HCT116 (cell line): ENCODE measurements at regions not wholly inside any gene's neighbourhood (a gene's known extent, or its start where the extent isn't known, plus 50 kb on each side); places are given as distances from the start of the nearest gene placed in this dataset.

Experiments used
- ATAC-seq: fragments of 200-7000 bp; cut with Tn5 transposase; 2 replicates; pipeline ENCODE4 v1.9.1; 2020; ENCODE audit warnings: mild to moderate bottlenecking, moderate library complexity
- BruUV-seq: library from RNA; stranded (reverse); fragments of 400-500 nt; replicated peaks from 2 replicates; lab custom pipeline; 2021; lab: Mats Ljungman, UMichigan
- CTCF ChIA-PET: fragments of 300-600 bp; sonication (Branson Sonifier 250); formaldehyde crosslinking; loops from one replicate; lab custom pipeline; 2021; ENCODE audit warnings: antibody characterized with exemption; lab: Charles Lee
- POLR2A ChIA-PET: fragments of 300-600, 350-600 bp; sonication (Branson Sonifier 250); formaldehyde crosslinking; loops from one replicate; lab custom pipeline; 2021; ENCODE audit warnings: antibody characterized with exemption; lab: Charles Lee
- RAD21 ChIA-PET, 2 experiments: fragments of 300-600 bp; sonication (Branson Sonifier 250); formaldehyde crosslinking; loops; one replicate each; lab custom pipeline; 2023; ENCODE audit warnings: low total read pairs in 2 of 2; ENCODE audit not compliant: uncharacterized antibody in 2 of 2, unreplicated experiment in 2 of 2, low non-redundant PET in 1 of 2; lab: Charles Lee
- DNase-seq: peaks from one replicate; pipeline ENCODE4 v3.0.0-alpha.2; 2010; ENCODE audit warnings: low read depth, low spot score
- H2AFZ ChIP-seq: fragments of 200-600 bp; shearing (Covaris generic), sonication (generic); 2 replicates; pipeline ENCODE4 v1.6.1; 2017; ENCODE audit warnings: low read depth, mixed run types, mixed read lengths, antibody characterized with exemption, low read length; ENCODE audit not compliant: poor library complexity, severe bottlenecking
- H3K27ac ChIP-seq: 2 replicates; pipeline ENCODE4 v1.5.1; 2012; ENCODE audit warnings: low read depth, low read length
- H3K27me3 ChIP-seq: fragments of 200-600 bp; sonication (generic); 2 replicates; pipeline ENCODE4 v1.6.1; 2016; ENCODE audit warnings: mixed run types, low read length, mixed read lengths; ENCODE audit not compliant: insufficient read depth
- H3K36me3 ChIP-seq, 2 experiments: fragments of 200-500 bp in 1 of 2; fragments of 200-600 bp in 1 of 2; sonication (Bioruptor generic) in 1 of 2; sonication (generic) in 1 of 2; 2 replicates each; pipeline versions ENCODE4 v1.5.1 to v1.6.1; 2014 to 2016; ENCODE audit warnings: low read length in 2 of 2, inconsistent platforms in 1 of 2, mixed read lengths in 1 of 2, mixed run types in 1 of 2; ENCODE audit not compliant: insufficient read depth in 2 of 2, control insufficient read depth in 1 of 2
- H3K4me1 ChIP-seq, 2 experiments: fragments of 200-600 bp in 1 of 2; sonication (generic) in 1 of 2; 2 replicates each; pipeline versions ENCODE4 v1.5.1 to v1.6.1; 2012 to 2017; ENCODE audit warnings: low read length in 2 of 2, inconsistent platforms in 1 of 2, mild to moderate bottlenecking in 1 of 2, mixed read lengths in 1 of 2, mixed run types in 1 of 2, moderate library complexity in 1 of 2; ENCODE audit not compliant: insufficient read depth in 2 of 2, control insufficient read depth in 1 of 2
- H3K4me2 ChIP-seq: fragments of 200-600 bp; sonication (generic); 2 replicates; pipeline ENCODE4 v1.6.1; 2017; ENCODE audit warnings: mixed run types, low read length, mixed read lengths
- H3K4me3 ChIP-seq, 2 experiments: fragments of 200-600 bp in 1 of 2; sonication (generic) in 1 of 2; replicated peaks in 1 of 2; 2 replicates each; pipeline ENCODE4 v1.5.1; 2011 to 2016; ENCODE audit warnings: low read length in 2 of 2, control low read depth in 1 of 2, low read depth in 1 of 2, mild to moderate bottlenecking in 1 of 2, mixed read lengths in 1 of 2, mixed run types in 1 of 2
- H3K79me2 ChIP-seq: fragments of 200-600 bp; sonication (generic); 2 replicates; pipeline ENCODE4 v1.6.1; 2017; ENCODE audit warnings: mild to moderate bottlenecking, mixed run types, low read length, moderate library complexity, mixed read lengths; ENCODE audit not compliant: insufficient read depth
- H3K9ac ChIP-seq: fragments of 200-600 bp; sonication (generic); 2 replicates; pipeline ENCODE4 v1.6.1; 2016; ENCODE audit warnings: low read length, mixed read lengths
- H3K9me2 ChIP-seq: fragments of 200-600 bp; sonication (generic), shearing (Covaris generic); 2 replicates; pipeline ENCODE4 v1.6.1; 2017; ENCODE audit warnings: mixed run types, mild to moderate bottlenecking, moderate library complexity; ENCODE audit not compliant: insufficient read depth
- H3K9me3 ChIP-seq, 2 experiments: fragments of 200-500 bp in 1 of 2; fragments of 200-600 bp in 1 of 2; sonication (Bioruptor generic) in 1 of 2; sonication (generic) in 1 of 2; 2 replicates each; pipeline ENCODE4 v1.6.1; 2014 to 2017; ENCODE audit warnings: low read length in 2 of 2, mixed read lengths in 2 of 2, inconsistent platforms in 1 of 2, low read depth in 1 of 2, mild to moderate bottlenecking in 1 of 2, mixed run types in 1 of 2, moderate library complexity in 1 of 2; ENCODE audit not compliant: control insufficient read depth in 1 of 2, insufficient read depth in 1 of 2
- H4K20me1 ChIP-seq: fragments of 200-600 bp; sonication (generic), shearing (Covaris generic); 2 replicates; pipeline ENCODE4 v1.6.1; 2017; ENCODE audit warnings: mixed run types, mild to moderate bottlenecking, moderate library complexity; ENCODE audit not compliant: insufficient read depth
- CBX3 ChIP-seq: IDR thresholded peaks from 2 replicates; pipeline ENCODE4 v1.6.1; 2012; ENCODE audit warnings: low read depth
- EGR1 ChIP-seq: IDR thresholded peaks from 2 replicates; pipeline ENCODE4 v1.6.1; 2012; ENCODE audit warnings: low read depth
- ELF1 ChIP-seq: IDR thresholded peaks from 2 replicates; pipeline ENCODE4 v1.6.1; 2012; ENCODE audit warnings: low read depth, borderline replicate concordance
- EZH2 ChIP-seq: fragments of 200-600 bp; sonication (generic); IDR thresholded peaks from 2 replicates; pipeline ENCODE4 v1.6.1; 2017; ENCODE audit warnings: antibody characterized with exemption, mixed run types
- FOSL1 ChIP-seq: IDR thresholded peaks from 2 replicates; pipeline ENCODE4 v1.6.1; 2012; ENCODE audit warnings: low read depth
- POLR2A ChIP-seq: IDR thresholded peaks from 2 replicates; pipeline ENCODE4 v1.7.0; 2011; ENCODE audit warnings: borderline replicate concordance; ENCODE audit not compliant: insufficient read depth, insufficient read length; ENCODE audit errors: extremely low read depth
- RAD21 ChIP-seq: IDR thresholded peaks from 2 replicates; pipeline ENCODE4 v1.6.1; 2012; ENCODE audit warnings: low read depth, mild to moderate bottlenecking
- SIN3A ChIP-seq: IDR thresholded peaks from 2 replicates; pipeline ENCODE4 v1.6.1; 2012; ENCODE audit warnings: low read depth
- SRF ChIP-seq: IDR thresholded peaks from 2 replicates; pipeline ENCODE4 v1.6.1; 2012; ENCODE audit warnings: low read depth
- TCF7L2 ChIP-seq: IDR thresholded peaks from 2 replicates; pipeline ENCODE4 v1.7.0; 2011; ENCODE audit warnings: borderline replicate concordance, inconsistent platforms; ENCODE audit not compliant: insufficient read depth, insufficient read length; ENCODE audit errors: extremely low read depth
- YY1 ChIP-seq: IDR thresholded peaks from 2 replicates; pipeline ENCODE4 v1.6.1; 2011; ENCODE audit warnings: low read length, low read depth, moderate library complexity, mild to moderate bottlenecking; ENCODE audit not compliant: insufficient replicate concordance; ENCODE audit errors: extremely low read depth
- ZNF274 ChIP-seq: fragments of 200-500 bp; sonication (Bioruptor generic); IDR thresholded peaks from 2 replicates; pipeline ENCODE4 v1.6.1; 2014; ENCODE audit warnings: mild to moderate bottlenecking, low read depth, low read length, inconsistent platforms
- intact Hi-C: fragments of 100-400 bp; cut with micrococcal nuclease; formaldehyde crosslinking; loops from 2 replicates; pipeline ENCODE4 v1.10.0; 2022
- TF ChIP-seq, protein P1 (sequence below): IDR thresholded peaks from 2 replicates; pipeline ENCODE4 v1.6.1; 2012
- TF ChIP-seq, protein P2 (sequence below): IDR thresholded peaks from 2 replicates; pipeline ENCODE4 v1.6.1; 2012; ENCODE audit warnings: low read depth
- TF ChIP-seq, protein P3 (sequence below), 3 experiments: fragments of 200-600 bp in 1 of 3; sonication (generic) in 1 of 3; IDR thresholded peaks in 2 of 3; conservative IDR thresholded peaks in 1 of 3; 2 replicates each; pipeline ENCODE4 v1.5.1; 2012 to 2017; ENCODE audit warnings: low read depth in 2 of 3, low read length in 2 of 3, antibody characterized with exemption in 1 of 3, borderline replicate concordance in 1 of 3, control low read depth in 1 of 3, mild to moderate bottlenecking in 1 of 3, mixed read lengths in 1 of 3, mixed run types in 1 of 3, moderate library complexity in 1 of 3; ENCODE audit not compliant: insufficient read depth in 1 of 3
- TF ChIP-seq, protein P4 (sequence below): IDR thresholded peaks from 2 replicates; pipeline ENCODE4 v1.6.1; 2012

DNA sequence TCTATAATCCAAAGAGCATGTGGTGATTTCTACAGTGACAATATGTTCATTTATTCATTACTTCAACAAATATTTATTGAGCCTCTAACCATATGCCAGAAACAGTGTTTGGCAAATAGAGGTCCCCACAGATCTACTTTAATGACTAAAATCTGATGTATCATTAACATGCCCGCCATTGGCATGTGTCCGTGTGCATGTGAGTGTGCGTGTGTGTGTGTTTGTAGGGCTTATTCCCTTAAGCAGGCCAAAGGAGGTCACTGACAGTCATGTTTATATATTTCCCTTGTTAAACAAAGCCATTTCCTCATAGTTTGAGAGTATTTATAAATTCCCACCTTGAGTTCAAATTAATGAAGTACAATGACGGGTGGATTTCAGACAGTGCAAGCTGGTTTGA lies 174.4 kb upstream of the IRX6 start:
- no peak overlapping the region for H3K4me2 ChIP-seq
- no peaks in the 10 kb centered on the region for H3K9me3 ChIP-seq
- H3K9ac ChIP-seq = no peak overlapping the region
- DNase-seq (no peak), ATAC-seq (no peak)
- no peaks in the 10 kb centered on the region for H3K79me2 ChIP-seq
- no peak overlapping the region for H3K27ac ChIP-seq
- no peaks in the 10 kb centered on the region for H3K36me3 ChIP-seq
- H2AFZ ChIP-seq = no peak overlapping the region
- H4K20me1 ChIP-seq = no peaks in the 10 kb centered on the region
- no peaks in the 10 kb centered on the region for H3K9me2 ChIP-seq
- TF ChIP-seq SIN3A (no peak), YY1 (no peak), FOSL1 (no peak), ELF1 (no peak), POLR2A (no peak), TCF7L2 (no peak), CBX3 (no peak), SRF (no peak), ZNF274 (no peak), EGR1 (no peak), RAD21 (no peak), EZH2 (no peak)
- TF ChIP-seq, protein P1, sequence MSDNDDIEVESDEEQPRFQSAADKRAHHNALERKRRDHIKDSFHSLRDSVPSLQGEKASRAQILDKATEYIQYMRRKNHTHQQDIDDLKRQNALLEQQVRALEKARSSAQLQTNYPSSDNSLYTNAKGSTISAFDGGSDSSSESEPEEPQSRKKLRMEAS = no peak
- TF ChIP-seq, protein P2, sequence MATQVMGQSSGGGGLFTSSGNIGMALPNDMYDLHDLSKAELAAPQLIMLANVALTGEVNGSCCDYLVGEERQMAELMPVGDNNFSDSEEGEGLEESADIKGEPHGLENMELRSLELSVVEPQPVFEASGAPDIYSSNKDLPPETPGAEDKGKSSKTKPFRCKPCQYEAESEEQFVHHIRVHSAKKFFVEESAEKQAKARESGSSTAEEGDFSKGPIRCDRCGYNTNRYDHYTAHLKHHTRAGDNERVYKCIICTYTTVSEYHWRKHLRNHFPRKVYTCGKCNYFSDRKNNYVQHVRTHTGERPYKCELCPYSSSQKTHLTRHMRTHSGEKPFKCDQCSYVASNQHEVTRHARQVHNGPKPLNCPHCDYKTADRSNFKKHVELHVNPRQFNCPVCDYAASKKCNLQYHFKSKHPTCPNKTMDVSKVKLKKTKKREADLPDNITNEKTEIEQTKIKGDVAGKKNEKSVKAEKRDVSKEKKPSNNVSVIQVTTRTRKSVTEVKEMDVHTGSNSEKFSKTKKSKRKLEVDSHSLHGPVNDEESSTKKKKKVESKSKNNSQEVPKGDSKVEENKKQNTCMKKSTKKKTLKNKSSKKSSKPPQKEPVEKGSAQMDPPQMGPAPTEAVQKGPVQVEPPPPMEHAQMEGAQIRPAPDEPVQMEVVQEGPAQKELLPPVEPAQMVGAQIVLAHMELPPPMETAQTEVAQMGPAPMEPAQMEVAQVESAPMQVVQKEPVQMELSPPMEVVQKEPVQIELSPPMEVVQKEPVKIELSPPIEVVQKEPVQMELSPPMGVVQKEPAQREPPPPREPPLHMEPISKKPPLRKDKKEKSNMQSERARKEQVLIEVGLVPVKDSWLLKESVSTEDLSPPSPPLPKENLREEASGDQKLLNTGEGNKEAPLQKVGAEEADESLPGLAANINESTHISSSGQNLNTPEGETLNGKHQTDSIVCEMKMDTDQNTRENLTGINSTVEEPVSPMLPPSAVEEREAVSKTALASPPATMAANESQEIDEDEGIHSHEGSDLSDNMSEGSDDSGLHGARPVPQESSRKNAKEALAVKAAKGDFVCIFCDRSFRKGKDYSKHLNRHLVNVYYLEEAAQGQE = no peak
- TF ChIP-seq, protein P3, sequence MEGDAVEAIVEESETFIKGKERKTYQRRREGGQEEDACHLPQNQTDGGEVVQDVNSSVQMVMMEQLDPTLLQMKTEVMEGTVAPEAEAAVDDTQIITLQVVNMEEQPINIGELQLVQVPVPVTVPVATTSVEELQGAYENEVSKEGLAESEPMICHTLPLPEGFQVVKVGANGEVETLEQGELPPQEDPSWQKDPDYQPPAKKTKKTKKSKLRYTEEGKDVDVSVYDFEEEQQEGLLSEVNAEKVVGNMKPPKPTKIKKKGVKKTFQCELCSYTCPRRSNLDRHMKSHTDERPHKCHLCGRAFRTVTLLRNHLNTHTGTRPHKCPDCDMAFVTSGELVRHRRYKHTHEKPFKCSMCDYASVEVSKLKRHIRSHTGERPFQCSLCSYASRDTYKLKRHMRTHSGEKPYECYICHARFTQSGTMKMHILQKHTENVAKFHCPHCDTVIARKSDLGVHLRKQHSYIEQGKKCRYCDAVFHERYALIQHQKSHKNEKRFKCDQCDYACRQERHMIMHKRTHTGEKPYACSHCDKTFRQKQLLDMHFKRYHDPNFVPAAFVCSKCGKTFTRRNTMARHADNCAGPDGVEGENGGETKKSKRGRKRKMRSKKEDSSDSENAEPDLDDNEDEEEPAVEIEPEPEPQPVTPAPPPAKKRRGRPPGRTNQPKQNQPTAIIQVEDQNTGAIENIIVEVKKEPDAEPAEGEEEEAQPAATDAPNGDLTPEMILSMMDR (IDR thresholded peaks at IDR 0.05 in 2 of 3, conservative IDR thresholded peaks at IDR 0.05 in 1 of 3; ENCODE audit: borderline replicate concordance in 1 of 3, insufficient read depth in 1 of 3, low read depth in 2 of 3, low read length in 2 of 3) = no peak
- TF ChIP-seq, protein P4, sequence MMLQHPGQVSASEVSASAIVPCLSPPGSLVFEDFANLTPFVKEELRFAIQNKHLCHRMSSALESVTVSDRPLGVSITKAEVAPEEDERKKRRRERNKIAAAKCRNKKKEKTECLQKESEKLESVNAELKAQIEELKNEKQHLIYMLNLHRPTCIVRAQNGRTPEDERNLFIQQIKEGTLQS = no peak
- ChIA-PET RAD21 (no interaction called here), POLR2A (no interaction called here), CTCF (no interaction called here)
- H3K4me3 ChIP-seq = no peak overlapping the region
- peaks cover 58% of the 10 kb centered on the region; the same call in 1 of the 2 replicates for H3K27me3 ChIP-seq
- H3K4me1 ChIP-seq = no peaks in the 10 kb centered on the region
- intact Hi-C loops = no loop called here
- no TSS peak for BruUV-seq
